ENCODE measurements at regions not wholly inside any gene's neighbourhood (a gene's known extent, or its start where the extent isn't known, plus 50 kb on each side); places are given as distances from the start of the nearest gene placed in this dataset.

DNA sequence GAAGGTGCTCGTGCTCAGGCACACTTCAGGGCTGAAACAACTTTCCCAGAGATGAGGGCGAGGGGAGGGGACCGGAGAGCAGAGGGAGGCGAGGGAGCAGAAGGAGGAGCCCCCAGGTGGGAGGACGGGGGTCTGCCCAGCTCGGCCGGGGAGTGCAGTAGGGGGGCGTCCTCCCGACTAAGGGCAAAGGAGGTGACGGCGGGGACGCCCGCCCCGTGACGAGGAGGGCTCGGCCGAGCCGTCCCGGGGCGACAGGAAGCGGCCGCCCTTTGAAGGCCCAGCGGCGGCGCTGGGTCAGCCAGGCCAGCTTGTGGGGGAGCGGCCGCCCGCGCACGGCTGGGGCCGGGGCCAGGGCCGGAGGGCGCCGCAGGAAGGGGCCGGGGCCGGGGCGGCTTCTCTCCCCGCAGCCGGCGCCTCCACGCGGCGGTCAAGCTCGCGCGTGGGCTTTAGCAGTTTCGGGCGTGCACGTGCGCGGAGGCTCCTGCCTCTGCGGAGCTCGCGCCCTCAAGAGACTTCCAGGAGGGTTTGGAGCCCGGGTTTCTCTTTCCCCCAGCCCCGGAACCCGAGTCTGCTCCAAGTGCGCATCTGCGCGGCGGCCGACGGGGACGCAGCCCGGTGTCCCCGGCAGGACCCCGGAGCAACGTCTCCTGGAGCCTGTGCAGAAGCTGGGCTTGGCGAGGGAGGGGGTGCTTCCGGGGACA lies 100.8 kb upstream of the SLC45A1 start:
- H3K27me3 ChIP-seq (ENCODE audit: insufficient read depth, low read length, poor library complexity, severe bottlenecking): no peaks in the 10 kb centered on the region
- H3K4me1 ChIP-seq (ENCODE audit: insufficient read depth, low read length, poor library complexity, severe bottlenecking): no peaks in the 10 kb centered on the region
- no peak overlapping the region for H3K4me3 ChIP-seq (ENCODE audit: low read length, poor library complexity, severe bottlenecking)
- no peaks in the 10 kb centered on the region for H3K9me3 ChIP-seq (ENCODE audit: insufficient read depth, low read depth, low read length)
- no peaks in the 10 kb centered on the region for H3K79me2 ChIP-seq (ENCODE audit: insufficient read depth, low read length)
- no peaks in the 10 kb centered on the region for H4K20me1 ChIP-seq (ENCODE audit: insufficient read depth, low read length, poor library complexity, severe bottlenecking)
- no peaks in the 10 kb centered on the region for H3K9me2 ChIP-seq (replicated peaks; ENCODE audit: low read depth, low read length)
- no peak overlapping the region for H3K9ac ChIP-seq (ENCODE audit: low read depth, low read length, poor library complexity, severe bottlenecking)
- no peak overlapping the region for H3K4me2 ChIP-seq (ENCODE audit: low read depth, low read length, poor library complexity, severe bottlenecking)
- H3F3A ChIP-seq (ENCODE audit: low read depth): no peaks in the 10 kb centered on the region
- no peak overlapping the region for H2AFZ ChIP-seq (ENCODE audit: low read length)
- TF ChIP-seq CTCF (conservative IDR thresholded peaks at IDR 0.05; ENCODE audit: low read length) (no peak), EZH2phosphoT487 (IDR thresholded peaks at IDR 0.05; ENCODE audit: borderline replicate concordance) (no peak)
- H3K36me3 ChIP-seq (ENCODE audit: insufficient read depth, low read length): no peaks in the 10 kb centered on the region

DNA sequence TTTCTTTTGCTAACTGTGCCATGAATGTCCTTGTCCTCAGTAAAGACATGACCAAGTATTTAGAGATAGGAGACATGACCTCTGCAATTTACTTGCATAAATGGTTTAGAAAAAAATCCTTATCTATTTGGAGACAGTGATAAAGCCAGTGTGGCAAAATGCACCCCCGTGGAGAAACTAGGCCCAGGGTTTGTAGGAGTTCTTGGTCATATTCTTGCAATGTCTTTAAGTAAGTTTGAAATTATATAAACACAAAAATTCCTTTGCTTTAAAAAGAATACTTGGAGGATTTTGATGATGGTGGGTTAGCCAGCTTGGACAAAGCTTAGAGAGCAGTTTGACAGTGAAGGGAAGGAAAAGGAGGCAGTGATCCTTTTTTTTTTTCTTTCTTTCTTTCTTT lies 101.9 kb upstream of the SLC45A1 start:
- H3K9me2 ChIP-seq (replicated peaks; ENCODE audit: low read depth, low read length): no peaks in the 10 kb centered on the region
- H3K9ac ChIP-seq (ENCODE audit: low read depth, low read length, poor library complexity, severe bottlenecking): no peak overlapping the region
- H2AFZ ChIP-seq (ENCODE audit: low read length): no peak overlapping the region
- H4K20me1 ChIP-seq (ENCODE audit: insufficient read depth, low read length, poor library complexity, severe bottlenecking): no peaks in the 10 kb centered on the region
- TF ChIP-seq EZH2phosphoT487 (IDR thresholded peaks at IDR 0.05; ENCODE audit: borderline replicate concordance): no peak
- no peak for TF ChIP-seq CTCF (conservative IDR thresholded peaks at IDR 0.05; ENCODE audit: low read length)
- no peaks in the 10 kb centered on the region for H3K36me3 ChIP-seq (ENCODE audit: insufficient read depth, low read length)
- no peaks in the 10 kb centered on the region for H3K9me3 ChIP-seq (ENCODE audit: insufficient read depth, low read depth, low read length)
- H3K27me3 ChIP-seq (ENCODE audit: insufficient read depth, low read length, poor library complexity, severe bottlenecking): no peaks in the 10 kb centered on the region
- no peak overlapping the region for H3K4me2 ChIP-seq (ENCODE audit: low read depth, low read length, poor library complexity, severe bottlenecking)
- H3K4me3 ChIP-seq (ENCODE audit: low read length, poor library complexity, severe bottlenecking): no peak overlapping the region
- H3F3A ChIP-seq (ENCODE audit: low read depth): no peaks in the 10 kb centered on the region
- H3K79me2 ChIP-seq (ENCODE audit: insufficient read depth, low read length): no peaks in the 10 kb centered on the region
- no peaks in the 10 kb centered on the region for H3K4me1 ChIP-seq (ENCODE audit: insufficient read depth, low read length, poor library complexity, severe bottlenecking)

DNA sequence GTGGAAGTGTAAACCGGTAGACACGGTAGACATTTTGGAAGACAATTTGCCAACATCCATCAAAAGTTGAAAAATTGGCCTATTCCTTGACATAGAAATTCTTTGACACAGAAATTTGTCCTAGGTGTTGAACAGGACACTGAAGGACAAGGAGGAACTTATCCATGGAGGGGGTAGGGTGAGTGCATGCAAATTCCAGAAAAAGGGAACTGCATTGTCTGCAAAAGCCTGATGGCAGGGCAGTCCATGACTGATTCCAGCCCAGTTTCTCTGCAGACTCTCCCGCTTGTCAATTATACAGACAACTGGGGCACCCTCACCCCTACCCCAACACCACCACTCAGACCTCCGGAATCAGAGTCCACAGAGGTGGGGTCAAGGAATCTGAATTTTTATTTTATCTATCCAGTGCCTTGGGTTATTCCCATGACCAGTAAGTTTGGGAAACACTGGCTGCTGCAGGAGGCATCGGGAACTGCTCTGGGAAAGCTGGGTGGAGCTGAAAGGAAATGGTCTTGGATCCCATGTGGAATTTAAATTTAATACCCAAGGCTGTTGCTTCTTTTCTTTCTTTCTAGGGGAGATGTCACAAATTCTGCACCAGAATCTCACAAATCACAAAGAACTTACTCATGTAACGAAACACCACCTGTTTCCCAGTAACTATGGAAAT lies 103.3 kb upstream of the SLC45A1 start:
- TF ChIP-seq EZH2phosphoT487 (IDR thresholded peaks at IDR 0.05; ENCODE audit: borderline replicate concordance): no peak
- no peak for TF ChIP-seq CTCF (conservative IDR thresholded peaks at IDR 0.05; ENCODE audit: low read length)
- Histone ChIP-seq H3K4me1 (ENCODE audit: insufficient read depth, low read length, poor library complexity, severe bottlenecking) (no peaks in the 10 kb centered on the region), H3K27me3 (ENCODE audit: insufficient read depth, low read length, poor library complexity, severe bottlenecking) (no peaks in the 10 kb centered on the region)

More for the DNA sequence above, 103.3 kb upstream of the SLC45A1 start:
- H2AFZ ChIP-seq (ENCODE audit: low read length): no peak overlapping the region
- H3K4me2 ChIP-seq (ENCODE audit: low read depth, low read length, poor library complexity, severe bottlenecking): no peak overlapping the region
- H3K9ac ChIP-seq (ENCODE audit: low read depth, low read length, poor library complexity, severe bottlenecking): no peak overlapping the region
- H3F3A ChIP-seq (ENCODE audit: low read depth): no peaks in the 10 kb centered on the region
- no peak overlapping the region for H3K4me3 ChIP-seq (ENCODE audit: low read length, poor library complexity, severe bottlenecking)
- no peaks in the 10 kb centered on the region for H3K79me2 ChIP-seq (ENCODE audit: insufficient read depth, low read length)
- H4K20me1 ChIP-seq (ENCODE audit: insufficient read depth, low read length, poor library complexity, severe bottlenecking): no peaks in the 10 kb centered on the region
- H3K36me3 ChIP-seq (ENCODE audit: insufficient read depth, low read length): no peaks in the 10 kb centered on the region
- no peaks in the 10 kb centered on the region for H3K9me3 ChIP-seq (ENCODE audit: insufficient read depth, low read depth, low read length)
- H3K9me2 ChIP-seq (replicated peaks; ENCODE audit: low read depth, low read length): no peaks in the 10 kb centered on the region

All from Loucy (cell line).